GM19328 (cell line): ENCODE measurements at regions not wholly inside any gene's neighbourhood (a gene's known extent, or its start where the extent isn't known, plus 50 kb on each side); places are given as distances from the start of the nearest gene placed in this dataset.
"Not testable (repeated sequence)": the region's sequence is repeated elsewhere in the genome, so short reads cannot be mapped to it uniquely, and the experiment has no call there.

Source experiments
- ATAC-seq: cut with Tn5 transposase; IDR thresholded peaks from one replicate; pipeline ENCODE4 v1.9.1; 2021; ENCODE audit warnings: mild to moderate bottlenecking, moderate library complexity; ENCODE audit not compliant: unreplicated experiment

DNA sequence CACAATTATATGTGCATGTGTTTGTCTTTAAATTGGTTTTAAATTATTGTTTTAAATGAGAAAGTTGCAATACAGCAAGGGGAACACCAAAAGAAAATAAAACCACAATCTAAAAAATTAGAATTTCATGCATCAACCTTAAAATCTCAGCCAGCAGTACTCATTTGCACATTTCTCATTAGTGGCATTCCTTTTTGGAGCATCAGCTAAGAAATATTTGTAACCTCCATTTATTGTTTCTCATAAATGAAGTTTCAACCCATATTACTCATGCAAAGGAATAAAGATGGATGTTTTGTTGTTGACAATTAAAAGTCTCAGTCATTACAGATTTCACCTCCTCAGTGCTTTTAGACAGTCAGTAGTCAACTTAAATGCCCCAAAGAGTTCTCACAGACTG lies 160.1 kb downstream of the TBX15 start:
- ATAC-seq: no peak

DNA sequence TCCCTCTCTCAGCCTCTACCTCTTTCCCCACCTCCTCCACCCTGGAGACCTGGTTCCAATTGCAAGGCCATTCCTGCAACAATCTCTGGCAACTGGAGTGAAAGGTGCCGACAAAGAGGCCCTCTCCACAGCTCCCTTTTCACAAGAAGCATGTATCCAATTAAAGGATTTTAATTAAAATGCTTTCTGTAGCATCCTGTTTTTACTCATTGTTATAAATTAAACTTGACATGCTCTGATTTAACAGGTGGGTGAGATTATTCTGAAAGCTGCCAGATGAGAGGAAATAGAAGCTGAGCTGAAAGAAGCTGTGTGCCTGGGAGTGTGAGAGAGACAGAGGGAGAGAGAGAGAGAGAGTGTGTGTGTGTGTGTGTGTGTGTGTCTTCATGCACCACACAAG lies 160.5 kb downstream of the TBX15 start:
- ATAC-seq: no peak

DNA sequence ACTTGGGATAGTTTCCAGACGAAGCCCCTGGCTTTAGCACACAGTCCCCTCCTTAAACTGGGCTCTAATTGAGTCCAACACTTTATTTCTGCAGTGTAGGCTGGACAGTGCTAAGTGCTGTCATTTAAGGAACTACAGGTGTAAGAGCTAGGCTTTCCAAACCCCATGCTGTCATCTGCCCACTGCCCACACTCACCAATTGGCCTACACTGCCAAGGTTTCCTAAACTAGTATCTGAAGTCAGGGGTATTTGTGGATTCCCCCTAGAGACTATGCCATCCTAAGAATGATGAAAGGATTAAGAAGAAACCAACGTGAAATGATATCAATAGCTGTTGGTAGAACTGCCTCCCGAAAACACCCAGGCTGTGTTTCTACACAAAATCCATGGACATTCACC lies 160.9 kb downstream of the TBX15 start:
- ATAC-seq: no peak

DNA sequence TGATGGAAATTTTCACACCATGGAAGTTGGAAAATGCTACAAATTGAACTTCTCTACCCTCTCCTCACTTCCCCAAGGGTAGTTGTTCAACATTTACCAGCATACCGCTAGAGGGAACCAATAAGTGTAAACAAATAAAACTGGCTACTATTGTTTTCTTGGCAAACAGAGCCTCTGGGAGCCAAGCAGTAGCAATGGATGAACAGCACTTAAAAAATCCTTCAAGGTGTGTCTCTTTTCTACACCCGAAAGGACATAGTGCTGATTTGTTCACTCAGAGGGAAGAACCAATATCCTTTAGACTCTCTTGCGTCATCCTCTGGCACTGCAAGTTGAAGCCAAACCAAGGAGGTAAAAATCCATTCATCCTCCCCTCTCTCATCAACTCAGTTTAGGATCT lies 161.5 kb downstream of the TBX15 start:
- ATAC-seq: no peak

DNA sequence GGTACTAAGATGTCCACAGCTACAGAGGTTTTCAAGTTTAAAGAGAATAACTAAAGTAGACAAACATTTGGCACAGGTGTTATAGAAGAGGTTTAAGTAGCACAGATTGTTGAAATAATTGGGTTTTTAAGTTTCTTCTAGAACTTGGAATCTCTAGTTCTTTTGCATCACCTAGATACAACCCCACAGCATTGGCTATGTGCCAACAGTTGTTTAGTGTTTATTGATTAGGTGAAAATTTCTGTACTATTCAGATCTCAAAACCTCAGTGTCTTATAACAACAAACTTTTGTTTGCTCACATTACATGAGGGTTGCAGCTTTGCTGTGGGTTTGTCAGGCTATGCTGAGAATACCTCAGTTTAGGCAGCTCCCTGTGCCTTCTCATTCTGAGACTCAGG lies 162.5 kb downstream of the TBX15 start:
- no peak for ATAC-seq

DNA sequence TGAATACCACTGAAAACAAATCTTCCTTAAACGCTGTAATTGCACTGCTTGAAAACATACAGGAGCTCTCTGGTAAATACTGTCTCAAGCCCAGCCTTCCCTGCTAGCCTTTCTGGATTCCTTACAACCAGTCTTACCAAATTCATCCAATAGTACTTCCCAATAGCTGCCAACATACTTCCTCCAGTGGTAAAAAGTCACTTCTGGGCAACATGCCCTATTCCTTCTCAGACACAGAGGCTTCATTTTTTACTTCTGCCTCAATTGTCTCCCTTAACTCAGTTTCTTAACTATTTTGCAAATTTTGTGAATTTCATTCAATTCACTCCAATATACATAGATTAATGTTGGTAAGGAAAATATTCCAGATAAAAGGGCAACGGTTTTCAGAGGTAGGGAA lies 166.3 kb downstream of the TBX15 start:
- ATAC-seq: no peak

DNA sequence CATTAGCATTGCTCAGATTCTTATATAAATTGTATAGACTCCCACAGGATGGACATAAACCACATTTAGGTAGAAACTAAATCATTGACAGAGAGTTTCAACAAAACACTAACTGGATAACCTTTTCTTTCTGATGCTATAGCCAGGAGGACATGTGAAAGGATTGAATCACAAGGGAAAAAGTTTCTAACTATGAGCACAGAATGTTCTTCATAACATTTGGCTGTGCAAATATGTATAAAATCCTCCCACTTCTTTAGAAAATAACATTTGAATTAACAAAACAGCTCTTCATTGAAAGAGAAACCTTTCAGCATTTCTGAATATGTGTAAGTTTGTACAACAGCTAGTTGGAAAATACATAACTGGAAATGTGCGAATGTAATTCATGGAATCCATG lies 167.3 kb downstream of the TBX15 start:
- no peak for ATAC-seq

DNA sequence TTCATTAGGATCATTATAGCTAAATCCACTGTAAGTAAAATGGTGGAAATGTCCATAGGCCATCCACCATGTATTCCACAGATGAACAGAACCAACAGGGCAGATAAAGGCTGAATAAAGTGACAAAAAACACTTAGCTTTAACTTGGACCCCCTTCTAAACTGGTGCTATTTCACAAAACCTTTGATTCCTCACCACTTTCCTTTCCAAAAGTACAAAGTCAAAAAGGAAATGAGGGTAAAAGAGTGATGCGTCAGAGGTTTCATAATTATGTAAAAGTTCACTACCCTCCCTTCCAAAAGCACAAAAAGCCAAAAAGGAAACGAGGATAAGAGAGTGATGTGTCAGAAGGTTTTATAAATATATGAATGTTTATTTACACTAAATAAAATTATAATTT lies 172.2 kb downstream of the TBX15 start:
- ATAC-seq: no peak

DNA sequence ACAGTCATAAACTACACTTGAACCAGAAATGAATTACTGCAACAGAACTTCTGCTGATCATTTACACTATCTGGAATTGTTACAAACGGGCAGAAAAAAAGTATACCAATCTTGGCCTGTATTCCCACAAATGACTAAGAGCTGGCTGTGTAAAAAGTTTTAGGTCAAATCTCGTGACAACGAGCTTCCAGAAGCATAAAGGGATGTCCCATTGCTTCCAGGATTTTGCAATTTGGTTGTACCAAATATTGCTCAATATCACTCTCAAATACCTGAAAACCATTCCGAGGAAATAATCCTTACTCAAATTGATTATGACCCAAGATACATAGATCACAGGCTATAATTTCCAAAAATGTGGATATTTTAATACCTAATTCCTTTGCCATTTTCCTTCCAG lies 175.6 kb downstream of the TBX15 start:
- no peak for ATAC-seq

DNA sequence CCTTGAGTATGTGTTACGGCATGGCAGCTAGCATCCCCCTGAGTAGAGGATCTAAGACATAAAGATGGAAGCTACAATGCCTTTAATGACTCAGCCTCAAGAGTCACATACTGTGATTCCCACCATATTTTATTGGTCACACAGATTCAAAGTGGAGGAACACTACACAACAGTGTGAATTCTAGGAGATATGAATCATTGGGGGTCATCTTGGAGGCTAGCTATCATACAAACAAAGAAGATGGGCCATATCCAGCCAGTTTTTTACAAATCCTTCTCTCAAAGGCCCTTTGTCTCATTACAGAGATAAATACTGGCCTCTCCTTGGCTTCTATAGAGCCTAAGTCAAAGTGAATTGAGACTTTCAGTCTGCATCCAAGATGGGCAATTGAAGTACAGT lies 177.0 kb downstream of the TBX15 start:
- no peak for ATAC-seq

DNA sequence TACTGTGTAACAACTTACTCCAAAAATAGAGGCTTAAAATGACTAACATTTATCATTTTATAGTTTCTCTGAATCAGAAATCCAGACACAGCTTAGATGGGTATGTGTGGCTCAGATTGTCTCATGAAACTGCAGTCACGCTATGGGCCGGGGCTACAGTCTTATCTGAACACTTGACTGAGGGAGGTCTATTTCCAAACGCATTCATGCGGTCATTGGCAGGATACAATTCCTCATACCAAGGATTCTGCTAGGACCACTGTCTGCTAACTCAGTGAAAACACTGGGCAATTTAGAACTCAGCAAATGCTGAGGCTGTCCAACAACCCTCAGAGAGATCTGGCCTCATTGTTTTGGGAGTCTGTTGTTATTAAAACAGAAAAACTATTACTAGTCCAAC lies 178.6 kb downstream of the TBX15 start:
- ATAC-seq: no peak

DNA sequence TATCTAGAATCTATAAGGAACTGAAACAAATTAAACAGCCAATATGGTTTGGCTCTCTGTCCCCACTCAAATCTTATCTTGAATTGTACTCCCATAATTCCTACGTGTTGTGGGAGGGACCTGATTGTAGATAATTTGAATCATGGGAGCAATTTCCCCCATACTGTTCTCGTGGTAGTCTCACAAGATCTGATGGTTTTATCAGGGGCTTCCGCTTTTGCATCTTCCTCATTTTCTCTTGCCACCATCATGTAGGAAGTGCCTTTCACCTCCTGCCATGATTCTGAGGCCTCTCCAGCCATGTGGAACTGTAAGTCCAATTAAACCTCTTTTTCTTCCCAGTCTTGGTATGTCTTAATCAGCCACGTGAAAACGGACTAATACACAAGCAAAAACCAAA lies 185.0 kb downstream of the TBX15 start:
- not testable (repeated sequence) for ATAC-seq

DNA sequence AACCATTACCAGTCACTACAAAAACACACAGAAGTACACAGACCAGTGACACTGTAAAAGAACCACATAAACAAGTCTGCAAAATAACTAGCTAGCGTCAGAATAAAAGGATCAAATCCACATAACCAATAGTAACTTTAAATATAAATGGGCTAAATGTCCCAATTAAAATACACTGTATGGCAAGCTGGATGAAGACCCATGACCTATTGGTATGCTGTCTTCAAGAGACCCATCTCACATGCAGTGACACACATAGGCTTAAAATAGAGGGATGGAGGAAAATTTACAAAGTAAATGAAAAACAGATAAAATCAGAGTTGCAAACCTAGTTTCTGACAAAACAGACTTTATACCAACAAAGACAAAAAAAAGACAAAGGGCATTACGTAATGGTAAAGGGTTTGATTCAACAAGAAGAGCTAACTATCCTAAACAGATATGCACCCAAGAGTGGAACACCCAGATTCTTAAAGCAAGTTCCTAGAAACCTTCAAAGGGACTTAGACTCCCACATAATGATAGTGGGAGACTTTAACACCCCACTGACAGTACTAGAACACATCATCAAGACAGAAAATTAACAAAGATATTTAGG lies 196.9 kb downstream of the TBX15 start:
- ATAC-seq: no peak

DNA sequence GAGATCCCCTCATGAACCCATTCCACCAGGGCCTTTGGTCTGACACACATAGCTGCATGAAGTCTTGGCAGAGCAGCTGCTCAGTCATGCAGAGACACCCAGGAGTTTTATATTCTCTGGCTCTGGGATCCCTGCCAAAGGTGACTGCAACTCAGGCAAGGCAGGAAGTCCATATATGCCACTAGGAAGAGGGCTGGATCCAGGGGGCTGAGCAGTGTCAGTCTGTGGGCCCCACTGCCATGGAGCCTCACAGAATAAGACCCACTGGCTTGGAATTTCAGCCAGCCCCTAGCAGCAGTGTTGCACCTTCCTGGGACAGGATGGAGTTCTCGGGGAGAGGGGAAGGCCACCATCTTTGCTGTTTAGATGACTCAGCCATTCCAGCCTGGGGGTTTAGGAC lies 199.7 kb downstream of the TBX15 start:
- ATAC-seq: no peak

DNA sequence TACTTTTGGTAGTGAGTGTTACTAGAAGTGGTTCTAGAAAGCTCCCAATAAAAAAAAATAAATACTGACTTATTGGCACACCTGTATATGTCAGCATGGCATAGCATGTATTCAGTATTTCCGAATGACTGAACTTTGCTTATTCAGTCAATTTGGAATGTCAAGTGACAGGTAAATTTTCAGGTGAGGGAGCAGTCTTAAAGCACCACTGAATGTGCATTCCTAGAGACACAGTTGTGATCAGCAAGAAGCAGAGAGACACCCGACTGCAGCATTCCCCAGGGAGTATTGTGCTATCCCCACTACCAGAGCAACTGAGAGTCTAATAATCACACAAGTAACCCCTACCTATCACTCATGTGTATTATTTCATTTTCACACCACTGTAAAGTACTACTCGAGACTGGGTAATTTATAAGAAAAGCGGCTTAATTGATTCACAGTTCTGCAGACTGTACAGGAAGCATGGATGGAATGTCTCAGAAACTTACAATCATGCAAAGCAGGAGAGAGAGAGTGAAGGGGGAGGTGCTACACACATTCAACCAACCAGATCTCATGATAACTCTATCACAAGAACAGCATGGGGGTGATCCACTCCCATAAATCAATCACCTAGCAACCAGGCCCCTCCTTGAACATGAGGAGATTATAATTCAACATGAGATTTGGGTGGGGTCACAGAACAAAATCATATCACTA lies 201.5 kb downstream of the TBX15 start:
- ATAC-seq: no peak

DNA sequence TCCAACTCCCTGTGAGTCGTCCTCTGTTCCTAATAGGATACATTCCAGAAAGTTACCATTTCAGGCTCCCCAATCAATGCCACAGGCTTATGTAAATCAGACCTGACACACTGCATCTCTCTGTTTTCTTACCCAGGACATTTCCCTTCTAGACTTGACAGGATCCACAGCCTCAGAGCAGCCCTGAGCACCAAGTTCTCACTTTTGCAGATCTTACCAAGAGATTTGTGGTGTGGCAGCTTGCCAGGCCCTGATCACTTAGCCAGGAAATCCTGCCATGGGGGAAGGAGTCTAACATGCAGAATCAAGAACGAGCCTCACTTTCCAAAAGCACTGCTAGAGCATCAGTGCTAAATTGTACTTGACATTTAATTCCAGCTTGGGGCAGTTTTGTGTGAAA lies 202.9 kb downstream of the TBX15 start:
- ATAC-seq: no peak

DNA sequence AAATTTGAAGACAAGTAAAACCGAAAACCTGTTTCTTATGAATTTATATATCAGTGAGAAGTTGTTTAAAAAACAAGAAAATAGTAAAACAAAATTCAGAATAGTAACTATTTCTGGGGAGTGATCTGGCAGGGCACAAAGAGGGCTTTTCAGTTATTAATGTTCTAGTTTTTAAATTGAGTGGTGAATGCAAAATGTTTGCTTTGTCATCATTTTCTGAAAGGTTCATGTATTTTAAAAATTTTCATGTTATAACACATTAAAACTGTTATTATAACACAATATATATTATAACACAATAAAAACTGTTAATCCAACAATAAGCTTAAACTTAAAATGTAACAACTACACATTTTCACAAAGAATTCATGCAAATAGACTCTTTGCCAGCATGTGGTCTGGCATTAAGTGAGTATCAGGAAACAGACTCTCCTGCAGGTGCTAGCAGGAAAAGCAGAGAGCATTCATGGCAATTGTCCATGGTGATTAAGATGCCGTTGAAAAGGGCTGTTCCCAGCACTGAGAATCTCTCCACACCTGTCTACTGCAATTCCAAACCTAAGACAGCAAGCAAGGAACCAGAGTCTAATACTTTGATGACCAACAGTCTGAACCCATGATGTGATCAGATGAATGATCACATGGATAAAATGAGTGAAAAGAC lies 204.9 kb downstream of the TBX15 start:
- no peak for ATAC-seq

DNA sequence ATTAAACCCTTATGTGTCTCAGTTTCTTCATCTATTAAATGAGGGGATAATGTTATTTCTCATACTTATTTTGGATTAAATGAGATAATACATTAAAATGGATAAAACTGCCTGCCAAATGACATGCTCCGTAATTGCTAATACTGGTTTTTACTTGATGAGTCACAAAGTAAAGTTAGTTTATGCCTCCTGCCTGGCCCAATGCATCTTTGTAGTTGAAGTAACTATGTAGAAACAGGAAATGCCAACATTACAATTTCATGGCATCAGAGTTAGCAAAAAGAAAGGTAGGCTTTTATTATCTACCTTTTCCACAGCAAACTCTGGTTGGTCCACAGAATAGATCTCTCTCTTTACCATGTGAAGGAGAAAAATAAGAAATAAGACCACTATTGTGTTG lies 214.5 kb downstream of the TBX15 start:
- ATAC-seq: no peak

DNA sequence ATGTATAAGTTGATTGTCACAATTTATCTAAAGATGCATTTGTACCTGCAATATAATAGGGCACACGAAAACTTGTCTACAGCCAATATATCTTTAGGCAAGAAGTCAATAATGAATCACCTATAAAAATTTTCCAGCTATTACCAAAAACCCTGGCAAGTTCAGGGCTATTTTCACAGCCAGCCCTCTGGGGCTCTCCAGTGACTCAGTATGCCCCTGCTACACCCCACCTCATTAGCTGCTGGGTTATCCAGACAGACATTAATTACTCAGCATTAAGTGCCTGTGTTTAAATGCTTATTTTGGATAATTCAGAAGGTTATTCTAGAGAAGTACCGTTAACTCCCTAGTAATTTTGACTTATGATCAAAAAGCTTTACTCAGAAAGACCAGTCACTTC lies 220.2 kb downstream of the TBX15 start:
- no peak for ATAC-seq

DNA sequence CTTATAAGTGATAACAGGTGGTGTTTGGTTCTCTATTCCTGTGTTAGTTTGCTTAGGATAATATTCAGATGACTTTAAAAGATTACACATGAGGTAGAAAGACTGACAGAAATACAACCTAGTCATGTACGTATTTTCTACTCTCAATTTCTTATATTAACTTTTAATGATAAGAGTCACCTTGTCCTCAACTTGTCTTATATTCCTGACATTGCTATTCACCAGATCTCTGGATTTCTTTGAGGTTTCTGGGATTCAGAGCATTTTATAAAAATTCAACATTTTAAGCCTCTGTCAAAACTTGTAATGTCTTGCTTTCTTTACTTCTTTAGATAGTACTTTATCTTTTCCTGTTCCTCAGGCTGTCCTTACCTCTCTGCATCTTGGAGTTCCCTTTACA lies 234.2 kb downstream of the TBX15 start:
- no peak for ATAC-seq

DNA sequence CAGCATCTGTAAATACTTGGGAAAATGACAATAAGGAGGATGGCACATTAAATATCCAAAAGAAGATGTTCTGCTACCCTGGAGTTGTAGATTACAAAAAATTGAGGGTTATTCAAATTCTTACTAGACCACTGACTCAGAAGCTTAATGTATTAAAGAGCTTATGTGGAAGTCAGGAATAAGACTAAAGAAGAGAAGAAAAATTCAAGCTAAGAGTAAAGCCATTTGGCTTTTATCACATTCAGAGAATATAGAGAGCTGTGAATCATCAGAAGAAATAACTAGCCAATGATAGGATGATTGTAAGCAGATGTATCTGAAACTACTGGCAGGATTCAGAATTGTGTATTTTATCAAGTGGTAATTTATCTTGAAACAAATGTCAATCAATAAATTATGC lies 237.0 kb downstream of the TBX15 start:
- no peak for ATAC-seq

DNA sequence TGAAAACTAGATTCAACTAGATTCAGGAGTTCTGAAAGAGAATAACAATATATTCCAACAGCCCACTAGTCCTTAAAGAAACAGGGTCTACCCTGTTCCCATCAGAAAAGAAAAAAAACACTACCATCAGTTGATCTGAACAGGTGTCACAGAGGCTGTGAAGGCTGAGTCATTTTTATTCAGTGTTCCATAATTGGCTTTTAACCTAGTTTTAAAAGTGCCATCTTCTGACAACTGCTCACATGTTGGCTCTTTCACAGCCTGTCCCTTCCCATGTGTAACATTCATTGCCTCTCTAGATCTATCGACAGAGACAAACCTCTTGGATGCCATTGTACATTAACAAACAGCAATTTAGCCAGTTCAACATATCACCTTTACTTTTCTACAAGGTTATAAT lies 243.7 kb downstream of the TBX15 start:
- ATAC-seq: no peak

DNA sequence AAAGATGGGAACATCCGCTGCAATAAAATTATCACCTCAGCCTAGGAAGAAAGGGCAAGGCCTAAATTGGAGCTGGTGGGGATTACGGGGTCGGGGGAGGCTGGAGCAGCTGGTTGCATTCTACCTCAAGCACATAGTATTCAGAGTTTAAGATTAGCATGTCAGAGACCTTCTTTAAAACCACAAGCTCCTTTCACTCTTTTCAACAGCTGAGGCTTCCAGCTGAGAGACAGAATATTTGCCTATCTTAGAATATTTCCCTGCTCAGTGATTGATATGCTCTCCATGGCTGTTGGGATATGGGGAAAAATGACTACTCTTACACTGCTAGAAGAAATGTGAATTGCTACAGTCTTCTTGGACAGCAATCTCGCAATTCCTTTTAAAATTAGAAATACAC lies 248.6 kb downstream of the TBX15 start:
- no peak for ATAC-seq
